Ishikawa (cell line): ENCODE measurements at regions not wholly inside any gene's neighbourhood (a gene's known extent, or its start where the extent isn't known, plus 50 kb on each side); places are given as distances from the start of the nearest gene placed in this dataset.

Source experiments
- CEBPB ChIP-seq: IDR thresholded peaks from 2 replicates; pipeline ENCODE4 v1.6.1; 2012
- EP300 ChIP-seq: IDR thresholded peaks from 2 replicates; pipeline ENCODE4 v1.6.1; 2012; ENCODE audit warnings: borderline replicate concordance
- FOXM1 ChIP-seq: IDR thresholded peaks from 2 replicates; pipeline ENCODE4 v1.6.1; 2012; ENCODE audit warnings: low read depth, borderline replicate concordance
- RAD21 ChIP-seq: IDR thresholded peaks from 2 replicates; pipeline ENCODE4 v1.6.1; 2012; ENCODE audit warnings: low read depth
- TEAD4 ChIP-seq: IDR thresholded peaks from 2 replicates; pipeline ENCODE4 v1.6.1; 2012
- TF ChIP-seq, protein P1 (sequence below): IDR thresholded peaks from 2 replicates; pipeline ENCODE4 v1.6.1; 2012

- no peak for TF ChIP-seq RAD21
- TF ChIP-seq, protein P1, sequence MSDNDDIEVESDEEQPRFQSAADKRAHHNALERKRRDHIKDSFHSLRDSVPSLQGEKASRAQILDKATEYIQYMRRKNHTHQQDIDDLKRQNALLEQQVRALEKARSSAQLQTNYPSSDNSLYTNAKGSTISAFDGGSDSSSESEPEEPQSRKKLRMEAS, result no peak
- TF ChIP-seq EP300, result no peak
- TF ChIP-seq CEBPB, result no peak
- TF ChIP-seq FOXM1, result no peak
- TF ChIP-seq TEAD4, result no peak
These were observed 98.7 kb upstream of the LRFN2 start for GRCh38 chr6:40685862-40686261.
